ENCODE measurements at regions not wholly inside any gene's neighbourhood (a gene's known extent, or its start where the extent isn't known, plus 50 kb on each side); places are given as distances from the start of the nearest gene placed in this dataset.

GRCh38 chr18:21955757-21956652 is 213.4 kb upstream of the GATA6 start:
- TF ChIP-seq CTCF (IDR thresholded peaks at IDR 0.05; ENCODE audit: low read depth, low read length, missing control alignments) = peak; percentile 86
- peak; percentile 24 for DNase-seq (ENCODE audit: low read depth)
- H3K4me3 ChIP-seq (ENCODE audit: low read depth, low read length) = no peak overlapping the region

DNA sequence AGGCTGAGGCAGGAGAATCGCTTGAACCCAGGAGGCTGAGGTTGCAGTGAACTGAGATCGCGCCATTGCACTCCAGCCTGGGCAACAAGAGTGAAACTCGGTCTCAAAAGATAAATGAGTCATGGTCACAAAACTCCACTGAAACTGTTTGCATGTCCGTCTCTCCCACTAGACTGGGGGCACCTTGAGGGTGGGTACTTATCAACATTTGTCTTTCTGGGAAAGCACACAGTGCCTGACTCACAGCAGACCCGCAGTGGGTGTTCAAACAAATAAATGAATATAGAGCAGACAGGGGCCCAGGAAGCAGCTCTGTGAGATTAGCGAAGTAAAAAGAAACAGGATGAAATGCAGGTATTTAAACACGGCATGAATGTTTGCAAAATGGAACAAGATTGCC is 211.1 kb upstream of the GATA6 start:
- DNase-seq (ENCODE audit: low read depth) = no peak
- no peak overlapping the region for H3K4me3 ChIP-seq (ENCODE audit: low read depth, low read length)
- no peak for TF ChIP-seq CTCF (IDR thresholded peaks at IDR 0.05; ENCODE audit: low read depth, low read length, missing control alignments)

DNA sequence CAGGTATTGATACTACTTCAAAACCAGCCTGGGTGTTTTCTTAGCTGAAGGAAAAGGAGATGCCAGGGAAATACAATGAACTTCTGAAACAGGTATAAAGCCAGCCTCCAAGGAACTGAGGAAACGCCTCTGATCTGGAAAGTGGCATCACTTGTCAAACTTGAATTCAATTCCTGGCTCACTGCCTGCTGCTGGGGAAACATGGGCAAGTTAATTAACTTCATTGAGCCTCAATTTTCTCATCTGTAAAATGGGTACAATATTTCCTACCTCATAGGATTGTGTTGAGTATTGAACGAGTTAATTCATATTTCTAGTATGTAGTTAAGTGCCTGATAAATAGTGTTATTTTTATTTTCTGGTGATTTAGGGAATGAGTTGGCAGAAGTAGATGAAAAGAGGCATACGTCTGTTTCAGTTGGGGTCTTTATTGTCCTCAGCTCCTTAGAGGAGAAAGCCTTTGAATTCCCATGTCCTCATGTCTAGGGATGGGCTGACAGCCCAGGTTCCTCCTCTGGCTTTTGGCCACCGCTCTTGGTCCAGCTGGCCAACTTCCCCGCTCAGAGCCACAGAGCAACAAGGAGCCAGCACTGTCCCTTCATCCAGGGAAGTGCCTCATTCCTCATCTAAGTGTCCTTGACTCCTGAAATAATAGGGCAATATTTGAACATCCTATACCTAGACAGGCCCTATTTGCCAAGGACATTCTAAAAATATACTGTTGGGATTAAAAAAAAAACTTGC is 210.5 kb upstream of the GATA6 start:
- DNase-seq (ENCODE audit: low read depth) = no peak
- no peak for TF ChIP-seq CTCF (IDR thresholded peaks at IDR 0.05; ENCODE audit: low read depth, low read length, missing control alignments)
- H3K4me3 ChIP-seq (ENCODE audit: low read depth, low read length) = no peak overlapping the region

- no peak overlapping the region for H3K4me3 ChIP-seq (ENCODE audit: low read depth, low read length)
- no peak for TF ChIP-seq CTCF (IDR thresholded peaks at IDR 0.05; ENCODE audit: low read depth, low read length, missing control alignments)
- DNase-seq (ENCODE audit: low read depth) = no peak
Observed at GRCh38 chr18:21960189-21960588, 209.2 kb upstream of the GATA6 start.

GRCh38 chr18:21963336-21963735 is 206.1 kb upstream of the GATA6 start:
- DNase-seq (ENCODE audit: low read depth) = no peak
- no peak for TF ChIP-seq CTCF (IDR thresholded peaks at IDR 0.05; ENCODE audit: low read depth, low read length, missing control alignments)
- no peak overlapping the region for H3K4me3 ChIP-seq (ENCODE audit: low read depth, low read length)

DNA sequence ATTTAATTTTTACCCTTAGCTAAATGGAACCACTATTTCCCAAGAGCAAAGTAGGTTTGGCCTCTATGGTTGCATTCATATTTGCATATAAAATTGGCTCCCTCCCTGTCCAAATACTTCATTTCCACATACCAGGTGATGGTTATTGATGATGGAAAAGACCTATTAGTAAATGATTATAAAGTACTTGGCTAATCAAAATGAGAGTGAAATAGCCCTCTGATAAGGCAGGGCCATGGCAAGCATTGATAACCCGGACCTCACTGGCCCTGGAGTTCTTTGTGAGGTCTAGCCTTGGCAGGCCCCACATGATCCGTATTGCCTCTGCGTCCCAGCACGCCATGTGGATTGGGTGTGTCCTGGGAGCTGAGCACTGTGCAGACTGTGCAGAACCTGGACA is 201.1 kb upstream of the GATA6 start:
- no peak for TF ChIP-seq CTCF (IDR thresholded peaks at IDR 0.05; ENCODE audit: low read depth, low read length, missing control alignments)
- H3K4me3 ChIP-seq (ENCODE audit: low read depth, low read length) = no peak overlapping the region
- no peak for DNase-seq (ENCODE audit: low read depth)
